HepG2 (cell line): ENCODE measurements at regions not wholly inside any gene's neighbourhood (a gene's known extent, or its start where the extent isn't known, plus 50 kb on each side); places are given as distances from the start of the nearest gene placed in this dataset.

Experiments
- ETV5 ChIP-seq: IDR thresholded peaks from 2 replicates; pipeline ENCODE4 v1.6.1; 2018; ENCODE audit warnings: missing biosample characterization, missing genetic modification reagents, inconsistent platforms, borderline replicate concordance
- KDM1A ChIP-seq: IDR thresholded peaks from 2 replicates; pipeline ENCODE4 v1.6.1; 2016; ENCODE audit warnings: missing compliant biosample characterization
- NCOA2 ChIP-seq: sonication (generic); formaldehyde crosslinking; IDR thresholded peaks from 2 replicates; pipeline ENCODE4 v1.8.0; 2022; ENCODE audit warnings: inconsistent platforms
- SNAPC2 ChIP-seq: sonication (generic); formaldehyde crosslinking; IDR thresholded peaks from 2 replicates; pipeline ENCODE4 v1.8.1; 2022; ENCODE audit warnings: mild to moderate bottlenecking, missing genetic modification reagents
- SRSF1 ChIP-seq: fragments of 200-400 bp; formaldehyde crosslinking; optimal IDR thresholded peaks from 2 replicates; pipeline ENCODE3; 2017; ENCODE audit warnings: mild to moderate bottlenecking, low read depth, low read length, moderate library complexity
- ZNF232 ChIP-seq: sonication (generic); formaldehyde crosslinking; IDR thresholded peaks from 2 replicates; pipeline ENCODE4 v1.4.0; 2020; ENCODE audit warnings: missing genetic modification reagents, borderline replicate concordance
- ZNF260 ChIP-seq: sonication (generic); formaldehyde crosslinking; IDR thresholded peaks from 2 replicates; pipeline ENCODE4 v1.4.0; 2020; ENCODE audit warnings: missing genetic modification reagents, low read depth, mild to moderate bottlenecking, borderline replicate concordance
- ZNF354B ChIP-seq: sonication (generic); formaldehyde crosslinking; IDR thresholded peaks from 2 replicates; pipeline ENCODE4 v1.8.0; 2022; ENCODE audit warnings: mild to moderate bottlenecking, missing genetic modification reagents
- ZNF737 ChIP-seq: sonication (generic); formaldehyde crosslinking; IDR thresholded peaks from 2 replicates; pipeline ENCODE4 v1.5.0; 2020; ENCODE audit warnings: missing genetic modification reagents, mild to moderate bottlenecking, borderline replicate concordance
- TF ChIP-seq, protein P1 (sequence below): sonication (generic); formaldehyde crosslinking; IDR thresholded peaks from 2 replicates; pipeline ENCODE4 v1.5.0; 2020; ENCODE audit warnings: mild to moderate bottlenecking, missing genetic modification reagents, moderate library complexity

- TF ChIP-seq NCOA2 (no peak), SNAPC2 (CRISPR knock-in tag) (no peak), ZNF232 (CRISPR knock-in tag) (no peak), ETV5 (CRISPR knock-in tag) (no peak), ZNF737 (no peak), KDM1A (CRISPR knock-in tag) (no peak), SRSF1 (no peak), ZNF260 (CRISPR knock-in tag) (no peak), ZNF354B (no peak)
- TF ChIP-seq, protein P1, sequence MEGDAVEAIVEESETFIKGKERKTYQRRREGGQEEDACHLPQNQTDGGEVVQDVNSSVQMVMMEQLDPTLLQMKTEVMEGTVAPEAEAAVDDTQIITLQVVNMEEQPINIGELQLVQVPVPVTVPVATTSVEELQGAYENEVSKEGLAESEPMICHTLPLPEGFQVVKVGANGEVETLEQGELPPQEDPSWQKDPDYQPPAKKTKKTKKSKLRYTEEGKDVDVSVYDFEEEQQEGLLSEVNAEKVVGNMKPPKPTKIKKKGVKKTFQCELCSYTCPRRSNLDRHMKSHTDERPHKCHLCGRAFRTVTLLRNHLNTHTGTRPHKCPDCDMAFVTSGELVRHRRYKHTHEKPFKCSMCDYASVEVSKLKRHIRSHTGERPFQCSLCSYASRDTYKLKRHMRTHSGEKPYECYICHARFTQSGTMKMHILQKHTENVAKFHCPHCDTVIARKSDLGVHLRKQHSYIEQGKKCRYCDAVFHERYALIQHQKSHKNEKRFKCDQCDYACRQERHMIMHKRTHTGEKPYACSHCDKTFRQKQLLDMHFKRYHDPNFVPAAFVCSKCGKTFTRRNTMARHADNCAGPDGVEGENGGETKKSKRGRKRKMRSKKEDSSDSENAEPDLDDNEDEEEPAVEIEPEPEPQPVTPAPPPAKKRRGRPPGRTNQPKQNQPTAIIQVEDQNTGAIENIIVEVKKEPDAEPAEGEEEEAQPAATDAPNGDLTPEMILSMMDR (CRISPR knock-in tag) = no peak
These were observed 60.8 kb downstream of the KCTD12 start for GRCh38 chr13:76825430-76825829.
